SK-MEL-5 (cell line): ENCODE measurements at regions not wholly inside any gene's neighbourhood (a gene's known extent, or its start where the extent isn't known, plus 50 kb on each side); places are given as distances from the start of the nearest gene placed in this dataset.

ENCODE experiments used
- DNase-seq: peaks from one replicate; pipeline ENCODE4 v3.0.0-alpha.2; 2016; ENCODE audit warnings: low read depth, low spot score
- in situ Hi-C: cut with HindIII; loops from 2 replicates; pipeline ENCODE4 v1.10.0; 2016; ENCODE audit warnings: low sequenced_read_pairs, high pct_unique_total_duplicates, low pct_unique_long_range_greater_than_20kb

DNA sequence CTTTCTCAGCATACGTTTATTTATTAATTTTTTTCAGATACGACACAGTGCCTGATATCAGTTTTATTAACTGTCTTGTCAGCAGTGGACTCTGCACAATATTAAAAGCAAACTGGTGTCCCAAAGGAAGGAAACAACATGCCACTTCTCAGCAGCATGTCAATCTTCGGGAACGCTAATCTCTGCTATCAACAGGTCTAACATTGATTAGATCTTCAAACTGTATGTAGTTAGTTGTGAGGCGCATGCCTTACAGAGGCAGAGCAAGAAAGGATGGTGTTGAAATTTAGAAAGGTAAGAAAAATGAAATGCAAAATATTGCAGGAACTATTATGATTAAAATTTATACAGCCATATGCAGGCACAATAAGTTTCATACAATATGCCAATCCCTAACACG is 233.7 kb upstream of the NDST3 start:
- in situ Hi-C loops: no loop called here
- no peak for DNase-seq

DNA sequence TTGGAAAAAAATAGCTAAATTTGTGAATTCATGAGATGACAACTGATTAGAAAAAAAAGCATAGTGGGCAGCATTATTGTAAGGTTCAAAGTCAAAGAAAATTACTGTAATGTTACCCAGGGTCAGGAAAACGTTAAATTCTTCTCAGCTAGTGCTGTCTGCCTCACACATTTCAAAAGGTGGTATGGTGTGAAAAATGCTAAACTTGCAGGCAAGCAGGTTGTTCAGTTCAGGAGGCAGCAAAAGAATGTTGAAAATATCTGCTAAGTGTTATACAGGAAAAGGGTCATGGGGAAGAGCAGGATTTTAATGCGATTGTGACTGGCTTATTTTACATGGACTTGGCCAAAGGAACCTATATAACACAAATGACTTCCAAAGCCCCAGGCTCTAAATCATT is 232.5 kb upstream of the NDST3 start:
- in situ Hi-C loops: no loop called here
- no peak for DNase-seq

DNA sequence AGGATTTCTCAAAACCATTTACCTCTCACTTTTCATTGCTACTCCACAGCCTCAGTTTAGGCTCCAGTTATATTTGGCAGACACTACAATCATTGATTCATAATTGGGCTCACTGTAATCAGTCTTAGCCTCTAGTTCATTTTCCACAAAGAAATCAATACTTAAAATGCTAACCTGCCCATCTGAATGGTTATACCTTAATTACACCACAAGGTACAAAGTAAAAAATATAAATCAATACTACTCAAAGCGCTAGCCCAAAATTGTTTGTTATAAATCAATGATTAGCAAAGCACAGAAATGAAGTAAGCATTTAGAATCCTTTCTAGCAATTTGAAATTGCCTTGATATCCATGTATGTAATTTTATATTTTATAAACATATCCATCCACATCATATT is 222.6 kb upstream of the NDST3 start:
- in situ Hi-C loops: no loop called here

DNA sequence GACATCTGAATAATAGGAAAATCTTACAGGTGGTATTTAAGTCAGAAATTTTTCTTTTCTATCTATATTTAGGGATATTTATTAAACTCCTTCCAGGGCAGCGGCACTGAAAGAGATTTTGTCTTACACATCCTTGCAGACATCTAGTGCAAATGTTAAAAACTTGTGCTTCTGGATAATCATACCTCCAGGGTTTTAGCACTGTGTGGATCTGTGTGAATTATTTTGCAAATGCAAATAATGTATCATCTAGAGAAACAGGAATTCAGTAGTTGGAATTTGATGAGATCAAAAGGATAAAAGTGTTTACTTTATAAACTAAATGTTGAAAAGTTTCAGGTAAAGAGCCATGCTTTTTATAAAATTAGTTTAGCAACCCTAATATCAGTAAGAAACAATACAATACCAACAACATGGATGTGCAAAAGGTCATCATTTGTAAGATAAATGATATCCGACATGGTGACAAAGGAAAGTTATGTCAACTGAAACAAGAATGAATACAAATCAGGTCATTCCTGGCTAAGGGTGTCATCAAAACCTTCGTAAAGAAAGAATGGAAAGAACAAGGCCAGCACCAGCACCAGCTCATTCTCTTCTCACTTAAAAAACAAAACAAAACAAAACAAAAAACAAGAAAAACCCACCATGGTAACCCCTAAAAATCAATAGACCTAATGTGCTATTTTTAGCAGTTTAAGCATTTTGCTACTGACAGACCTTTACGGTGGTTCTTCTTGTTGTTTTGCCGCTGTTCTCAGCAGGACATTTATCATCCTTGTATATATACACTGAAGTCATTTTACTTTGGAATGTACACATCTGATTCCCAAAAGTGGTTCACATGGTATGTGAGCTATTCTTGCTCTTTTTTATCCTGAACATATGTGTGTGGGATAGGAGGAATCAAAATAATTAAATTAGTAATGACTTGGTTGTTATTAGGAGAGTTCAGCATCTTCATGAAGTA is 219.7 kb upstream of the NDST3 start:
- no peak for DNase-seq
- in situ Hi-C loops: no loop called here

More for the DNA sequence above, 222.6 kb upstream of the NDST3 start:
- DNase-seq: no peak

DNA sequence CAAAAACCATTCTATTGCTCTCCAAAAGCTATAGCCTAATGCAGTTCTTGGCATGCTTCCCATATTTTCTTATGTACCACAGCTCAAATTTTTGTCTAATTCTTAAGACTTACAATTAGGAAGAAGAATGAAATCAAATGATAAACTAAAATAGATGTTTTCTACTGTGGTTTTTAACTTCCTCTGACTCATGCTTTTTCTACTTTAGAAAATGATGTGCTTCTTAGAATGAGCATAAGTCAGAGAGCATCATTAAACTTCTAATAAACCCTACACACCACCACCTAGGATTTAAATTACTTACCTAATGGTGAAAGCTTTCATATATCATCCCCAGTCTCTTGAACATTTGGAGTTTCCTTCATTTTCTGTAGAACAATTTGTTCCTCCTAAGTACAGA is 217.0 kb upstream of the NDST3 start:
- in situ Hi-C loops: no loop called here
- DNase-seq: no peak

DNA sequence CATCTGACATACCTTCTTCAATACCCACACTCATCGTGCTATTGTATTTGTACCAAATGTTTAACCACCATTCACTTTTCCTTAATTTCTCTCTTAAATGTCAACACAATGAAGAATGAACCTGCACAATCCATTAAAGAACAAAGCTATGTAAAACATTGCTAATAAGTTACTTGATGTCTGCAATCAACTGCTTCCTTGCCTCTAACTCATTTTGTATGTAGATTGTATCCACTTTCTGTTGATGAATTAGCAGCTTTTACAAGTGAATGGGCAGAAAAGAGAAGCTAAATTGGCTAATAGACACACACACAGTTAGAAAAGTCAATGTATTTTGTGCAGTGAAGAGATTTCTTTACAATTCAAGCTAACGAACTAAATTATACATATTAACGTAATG is 212.5 kb upstream of the NDST3 start:
- in situ Hi-C loops: no loop called here
- DNase-seq: no peak

DNA sequence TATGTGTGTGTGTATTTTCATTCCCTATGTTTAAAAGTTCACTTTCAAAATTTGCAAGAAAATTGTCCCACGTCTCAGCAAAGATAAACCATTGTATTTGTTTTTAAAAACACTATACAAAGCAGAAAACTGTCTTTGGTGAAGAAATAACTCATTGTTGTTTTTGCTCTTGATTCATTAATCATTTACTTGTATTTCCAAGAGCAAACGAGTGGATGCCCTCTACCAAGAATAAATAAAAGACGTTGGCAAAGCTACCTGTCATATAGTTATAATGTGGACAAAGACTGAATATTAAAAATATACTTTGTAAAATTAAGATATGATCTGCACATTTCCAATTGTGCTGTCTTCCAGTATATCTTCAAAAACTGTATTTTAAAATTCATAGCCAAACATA is 210.9 kb upstream of the NDST3 start:
- in situ Hi-C loops: no loop called here
- no peak for DNase-seq

DNA sequence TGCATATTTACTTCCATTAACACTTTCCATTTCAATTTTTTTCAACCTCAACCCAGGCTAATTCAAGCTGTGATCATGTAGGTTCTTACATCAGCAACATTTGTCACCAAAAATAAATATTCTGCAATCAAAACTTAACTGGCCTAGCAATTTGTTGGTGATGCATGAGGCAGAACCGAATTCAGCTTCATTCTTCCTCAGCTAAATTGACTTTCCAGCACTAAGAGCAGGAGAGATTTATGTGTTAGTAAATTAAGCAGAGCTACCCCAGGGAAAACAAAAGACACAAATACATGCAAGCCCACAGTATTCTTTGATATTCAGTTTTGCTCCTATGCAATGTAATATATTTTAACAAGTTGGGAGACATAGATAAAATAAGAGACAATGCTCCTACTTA is 208.7 kb upstream of the NDST3 start:
- no peak for DNase-seq
- in situ Hi-C loops: no loop called here

DNA sequence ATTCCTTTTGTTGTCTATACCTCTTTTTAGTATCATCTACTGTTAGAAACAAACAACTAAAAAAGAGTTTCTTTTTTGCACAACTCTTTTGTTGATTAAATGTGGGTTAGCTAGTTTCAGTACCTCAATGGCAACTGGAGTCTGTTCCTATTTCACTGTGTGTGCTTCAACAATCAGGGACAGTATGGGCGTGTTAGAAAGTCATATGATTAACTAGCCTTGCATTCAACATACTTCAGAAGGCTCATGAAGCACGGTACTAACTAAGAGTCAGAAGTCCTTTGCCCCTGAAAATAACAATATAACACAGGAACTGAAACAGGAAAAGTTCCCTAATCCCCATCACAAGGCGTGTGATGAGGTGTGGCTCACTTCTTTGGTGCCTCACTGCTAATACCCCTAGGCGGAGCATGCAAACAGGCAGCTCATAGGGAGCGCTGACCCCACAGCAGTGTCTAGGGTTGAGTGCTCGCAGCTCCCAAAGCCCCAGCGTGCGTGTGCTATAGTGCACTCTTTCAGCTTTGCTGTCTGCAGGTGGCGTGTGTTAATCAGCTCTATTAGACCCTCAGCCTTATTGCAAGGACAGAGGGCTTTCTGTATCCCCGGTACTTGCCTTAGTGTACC is 203.1 kb upstream of the NDST3 start:
- in situ Hi-C loops: no loop called here
- DNase-seq: peak; percentile 38

DNA sequence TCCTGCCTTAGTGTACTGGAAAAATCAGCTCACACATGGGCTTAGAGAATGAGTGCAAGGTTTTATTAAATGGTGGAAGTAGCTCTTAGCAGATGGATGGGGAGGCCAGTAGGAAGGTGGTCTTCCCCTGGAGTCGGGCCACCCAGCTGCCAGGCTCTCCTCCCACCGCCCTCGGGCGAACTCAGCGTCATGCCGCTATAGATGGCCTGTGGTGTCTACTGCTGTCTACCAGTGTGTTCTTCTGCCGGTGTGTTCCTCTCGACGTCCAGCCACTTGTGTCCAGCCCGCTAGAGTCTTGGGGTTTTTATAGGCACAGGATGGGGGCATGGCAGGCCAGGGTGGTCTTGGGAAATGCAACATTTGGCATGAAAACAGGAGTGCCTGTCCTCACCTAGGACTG is 198.7 kb upstream of the NDST3 start:
- DNase-seq: no peak
- in situ Hi-C loops: no loop called here

DNA sequence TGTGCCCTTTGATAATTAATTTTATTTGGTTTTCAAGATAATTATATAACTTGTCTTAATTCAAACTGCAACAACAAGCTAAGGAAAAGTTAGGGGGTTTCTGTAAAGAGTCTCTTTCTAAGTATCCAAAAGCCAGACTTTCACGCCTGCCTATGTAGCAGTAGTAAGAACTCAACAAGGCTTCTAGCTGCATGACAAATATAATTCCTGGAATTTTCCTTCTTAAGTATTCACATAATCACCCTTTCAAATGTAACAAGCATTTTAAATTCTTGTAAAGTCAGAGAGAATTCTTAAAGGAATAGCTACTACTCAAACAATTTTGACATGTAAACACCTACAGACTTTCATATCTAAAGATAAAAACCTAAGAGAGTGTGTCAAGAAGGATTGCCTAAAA is 189.7 kb upstream of the NDST3 start:
- in situ Hi-C loops: no loop called here
- no peak for DNase-seq

DNA sequence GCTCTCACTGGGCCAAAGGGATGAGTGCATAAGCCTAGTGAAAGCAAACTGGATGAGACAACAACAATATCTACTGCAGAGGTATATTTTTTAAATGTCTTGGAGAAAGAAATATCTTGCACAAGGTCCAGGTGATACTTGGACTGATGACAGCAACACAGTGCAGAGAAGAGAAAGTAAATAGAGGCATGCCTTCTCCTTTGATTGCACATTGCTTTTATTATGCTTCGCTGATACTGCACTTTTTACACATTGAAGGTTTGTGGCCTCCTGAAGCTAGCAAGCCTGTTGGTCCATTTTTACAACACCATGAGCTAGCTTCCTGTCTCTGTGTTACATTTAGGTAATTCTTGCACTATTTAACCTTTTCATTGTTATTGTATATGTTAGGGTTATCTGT is 189.0 kb upstream of the NDST3 start:
- in situ Hi-C loops: no loop called here

DNA sequence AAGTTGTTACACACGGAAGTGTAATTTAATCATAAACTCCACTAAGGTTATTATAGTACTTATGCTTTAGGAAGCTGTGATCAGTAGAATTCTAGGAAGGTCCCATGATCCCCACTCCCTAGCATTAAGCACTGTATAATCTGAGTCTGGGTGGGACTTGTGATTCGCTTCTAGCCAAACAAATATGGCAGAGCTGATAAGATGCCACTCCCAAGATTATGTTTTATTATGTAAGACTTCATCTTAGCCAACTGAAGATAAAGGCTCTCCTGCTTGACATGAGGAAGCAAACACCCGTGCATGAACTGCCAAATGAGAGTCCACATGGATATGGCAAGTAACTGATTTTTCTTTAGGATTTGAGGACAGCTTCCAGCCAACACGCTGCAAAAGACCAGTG is 186.4 kb upstream of the NDST3 start:
- in situ Hi-C loops: no loop called here
- DNase-seq: no peak

More for the DNA sequence above, 189.0 kb upstream of the NDST3 start:
- no peak for DNase-seq

DNA sequence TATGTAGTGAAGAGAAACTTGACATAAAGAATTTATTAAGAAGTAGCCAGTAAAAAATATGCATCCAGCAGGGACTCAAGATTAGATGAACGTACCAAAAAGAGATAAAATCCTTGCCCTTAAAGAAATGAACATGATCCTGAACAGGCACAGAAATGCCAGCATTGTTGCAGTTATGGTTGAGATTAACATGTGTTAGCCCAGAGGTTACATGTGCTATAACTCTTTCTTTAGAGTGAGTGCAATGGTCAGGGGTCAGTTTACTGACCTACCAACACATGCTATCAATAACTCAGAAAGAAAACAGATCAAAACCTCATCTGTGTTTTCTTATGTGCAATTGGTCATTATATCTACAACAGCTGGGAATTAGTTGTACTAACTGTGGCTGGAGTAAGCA is 166.1 kb upstream of the NDST3 start:
- in situ Hi-C loops: no loop called here
- no peak for DNase-seq

DNA sequence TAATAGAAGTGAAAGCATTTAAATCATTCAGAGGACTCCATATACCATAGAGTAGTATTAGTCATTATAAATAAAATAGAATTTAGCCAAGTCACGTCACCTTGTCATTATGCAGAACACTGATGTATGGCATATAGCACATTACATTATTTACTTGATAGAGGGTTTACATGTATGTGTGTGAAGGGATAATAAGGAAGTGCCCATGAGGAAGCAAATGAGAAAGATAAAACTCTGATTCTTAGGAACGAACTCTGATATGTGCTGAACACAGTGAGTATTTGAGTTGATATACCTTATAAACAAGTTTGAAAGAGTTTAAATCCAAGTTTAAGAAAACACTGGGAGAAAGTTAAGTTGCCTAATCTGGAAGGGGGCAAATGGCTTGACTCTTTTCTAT is 160.5 kb upstream of the NDST3 start:
- no peak for DNase-seq
- in situ Hi-C loops: no loop called here

DNA sequence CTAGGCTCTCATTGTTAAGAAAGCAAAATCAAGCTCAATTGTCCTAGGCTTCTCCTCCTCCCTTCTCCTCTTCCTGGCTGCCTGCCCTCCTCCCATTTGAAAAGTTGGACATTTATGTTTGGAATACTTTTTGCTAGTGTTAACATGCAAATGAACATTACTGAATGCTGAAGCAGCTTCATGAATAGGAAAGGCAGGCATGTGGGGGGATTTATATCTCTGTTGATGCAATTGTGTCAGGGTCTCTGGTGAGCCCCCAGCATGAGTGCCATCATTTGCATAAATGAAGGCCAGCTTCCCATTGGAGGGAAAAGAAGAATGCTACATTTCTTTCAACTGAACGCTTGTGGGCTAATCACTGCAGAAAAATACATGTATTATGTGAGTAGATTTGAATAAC is 160.1 kb upstream of the NDST3 start:
- in situ Hi-C loops: no loop called here
- DNase-seq: no peak

DNA sequence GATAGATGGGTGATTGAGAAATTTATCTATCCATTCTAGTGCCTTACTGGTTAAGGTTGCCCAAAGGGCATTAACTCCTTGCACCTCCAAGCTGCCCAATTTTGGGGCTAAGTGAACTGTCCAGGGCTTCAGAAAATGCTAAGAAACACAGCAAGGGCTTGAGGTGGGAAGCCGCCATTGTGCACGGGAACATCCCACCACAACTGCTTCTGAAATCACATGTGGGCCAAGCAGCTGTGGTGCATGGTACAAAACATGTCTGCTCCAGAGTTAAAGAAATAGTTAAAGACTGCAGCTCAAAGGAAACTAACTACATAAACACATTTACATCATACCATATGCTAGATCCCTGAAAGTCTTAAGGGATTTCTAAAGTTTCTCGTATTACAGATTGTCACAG is 144.3 kb upstream of the NDST3 start:
- no peak for DNase-seq
- in situ Hi-C loops: no loop called here

DNA sequence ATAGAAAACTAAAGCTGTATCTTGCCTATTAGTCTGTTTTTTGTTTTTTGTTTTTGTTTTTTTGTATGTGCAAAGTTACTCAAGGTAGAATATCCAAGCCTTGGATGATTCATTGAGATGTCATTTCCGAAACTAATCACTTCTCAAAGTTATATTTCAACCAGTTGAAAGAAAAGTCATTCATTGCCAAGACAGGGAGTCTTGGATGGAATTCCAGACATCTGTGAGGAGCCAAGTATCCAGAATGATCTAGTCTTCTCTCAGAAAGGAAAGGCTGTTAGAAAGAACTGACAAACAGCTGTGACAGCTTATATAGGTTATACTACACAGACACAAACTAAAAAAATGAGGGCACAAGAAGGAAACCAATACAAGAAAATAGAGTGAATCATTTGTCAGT is 141.1 kb upstream of the NDST3 start:
- in situ Hi-C loops: no loop called here
- DNase-seq: no peak

DNA sequence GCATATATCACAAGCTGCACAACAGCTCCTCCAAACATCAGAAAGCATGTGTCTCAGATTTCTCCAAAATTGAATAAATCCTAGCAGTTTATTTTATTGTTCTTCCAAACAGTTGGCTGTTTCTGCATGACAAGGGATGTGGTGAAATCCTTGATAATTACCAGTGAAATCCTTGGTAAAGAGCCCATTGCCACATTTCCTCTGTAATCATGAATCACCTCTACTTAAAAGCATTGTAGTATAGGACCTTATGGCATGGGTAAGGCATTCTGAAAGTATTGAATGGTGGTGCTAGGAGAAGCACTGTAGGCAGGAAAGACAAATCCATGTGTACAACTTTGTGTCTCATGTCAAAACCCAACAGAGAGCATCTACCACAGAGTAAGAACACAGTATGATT is 135.8 kb upstream of the NDST3 start:
- no peak for DNase-seq
- in situ Hi-C loops: no loop called here
